Kidney (tissue), 13 donors: ENCODE measurements at regions not wholly inside any gene's neighbourhood (a gene's known extent, or its start where the extent isn't known, plus 50 kb on each side); places are given as distances from the start of the nearest gene placed in this dataset.

ENCODE experiments used
- DNase-seq, 5 donors: peaks; one replicate each; pipeline ENCODE4 v3.0.0-alpha.2; 2013 to 2020
- FAIRE-seq: peaks from 2 replicates; lab custom pipeline; 2012; peaks lifted over from hg19 to GRCh38; lab: Jason Lieb, UNC
- H3K27ac ChIP-seq, 2 donors: one replicate each; pipeline ENCODE4 v1.7.0; 2013; ENCODE audit warnings: low read depth in 2 of 2, low read length in 2 of 2, inconsistent platforms in 1 of 2
- H3K27me3 ChIP-seq: one replicate; pipeline ENCODE4 v1.7.1; 2013; ENCODE audit warnings: low read length, inconsistent platforms; ENCODE audit not compliant: control insufficient read depth, insufficient read depth
- H3K36me3 ChIP-seq, 3 donors: one replicate each; pipeline versions ENCODE4 v1.7.0 to v1.7.1; 2013; ENCODE audit warnings: low read length in 3 of 3, control low read depth in 1 of 3, inconsistent platforms in 1 of 3; ENCODE audit not compliant: insufficient read depth in 3 of 3, control insufficient read depth in 2 of 3
- H3K4me1 ChIP-seq, 3 donors: one replicate each; pipeline versions ENCODE4 v1.7.0 to v1.7.1; 2013; ENCODE audit warnings: low read length in 3 of 3, inconsistent platforms in 1 of 3, low read depth in 1 of 3; ENCODE audit not compliant: control insufficient read depth in 2 of 3, insufficient read depth in 2 of 3
- H3K4me3 ChIP-seq, 3 donors: one replicate each; pipeline versions ENCODE4 v1.7.0 to v1.8.1; 2013; ENCODE audit warnings: low read length in 3 of 3, control low read depth in 1 of 3, inconsistent platforms in 1 of 3
- H3K9ac ChIP-seq, 3 donors: one replicate each; pipeline versions ENCODE4 v1.7.0 to v1.7.1; 2013; ENCODE audit warnings: low read length in 3 of 3, control low read depth in 1 of 3, inconsistent platforms in 1 of 3
- H3K9me3 ChIP-seq, 3 donors: one replicate each; pipeline versions ENCODE4 v1.7.0 to v1.7.1; 2013; ENCODE audit warnings: low read length in 3 of 3, control low read depth in 1 of 3, inconsistent platforms in 1 of 3; ENCODE audit not compliant: control insufficient read depth in 2 of 3, insufficient read depth in 1 of 3
- CTCF ChIP-seq: IDR thresholded peaks from 3 replicates; pipeline ENCODE4 v1.5.1; 2012; ENCODE audit warnings: mild to moderate bottlenecking, moderate library complexity, borderline replicate concordance; ENCODE audit not compliant: insufficient read depth; ENCODE audit errors: extremely low read depth
- intact Hi-C: fragments of 100-400 bp; cut with DNase I; formaldehyde crosslinking; loops from one replicate; pipeline ENCODE4 v1.11.1; 2022
- donor health status: control.
- donor health status: control.
- donor health status: control.
- donor health status: control.
- donor health status: control.
- donor health status: DM: yes; HTN: yes; CAD: no.
- donor health status: Normal renal cell carcinoma (clear cell type).

- no peaks in the 10 kb centered on the region for H3K9me3 ChIP-seq
- no peak for TF ChIP-seq CTCF
- no peak overlapping the region for H3K9ac ChIP-seq
- FAIRE-seq, result no peak
- H3K4me1 ChIP-seq, result no peaks in the 10 kb centered on the region
- intact Hi-C loops, result no loop called here
- no peaks in the 10 kb centered on the region for H3K27me3 ChIP-seq
- H3K27ac ChIP-seq, result no peak overlapping the region
- no peak overlapping the region for H3K4me3 ChIP-seq
- H3K36me3 ChIP-seq, result no peaks in the 10 kb centered on the region
- DNase-seq, result no peak
These were observed 791.4 kb downstream of the MTRR start for GRCh38 chr5:8660133-8660893.

DNA sequence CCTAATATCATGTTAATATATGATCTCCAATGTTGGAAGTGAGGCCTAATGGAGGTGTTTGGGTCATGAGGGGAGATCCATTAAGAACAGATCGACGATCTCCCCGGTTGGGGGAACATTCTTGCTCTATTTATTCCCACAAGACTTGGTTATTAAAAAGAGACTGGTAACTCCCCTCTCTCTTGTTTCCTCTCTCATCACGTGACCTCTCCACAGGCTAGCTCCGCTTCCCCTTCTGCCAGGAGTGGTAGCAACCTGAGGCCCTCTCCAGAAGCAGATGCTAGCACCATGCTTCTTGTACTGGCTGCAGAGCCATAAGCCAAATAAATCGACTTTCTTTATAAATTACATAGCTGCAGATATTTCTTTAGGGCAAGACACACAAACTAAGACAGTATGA, 794.4 kb downstream of the MTRR start:
- H3K9me3 ChIP-seq, result no peaks in the 10 kb centered on the region
- H3K27me3 ChIP-seq, result no peaks in the 10 kb centered on the region
- no peak for DNase-seq
- no peak overlapping the region for H3K4me3 ChIP-seq
- intact Hi-C loops, result no loop called here
- no peak overlapping the region for H3K9ac ChIP-seq
- no peak for FAIRE-seq
- H3K27ac ChIP-seq, result no peak overlapping the region
- TF ChIP-seq CTCF, result no peak
- H3K36me3 ChIP-seq, result no peaks in the 10 kb centered on the region
- no peaks in the 10 kb centered on the region for H3K4me1 ChIP-seq

DNA sequence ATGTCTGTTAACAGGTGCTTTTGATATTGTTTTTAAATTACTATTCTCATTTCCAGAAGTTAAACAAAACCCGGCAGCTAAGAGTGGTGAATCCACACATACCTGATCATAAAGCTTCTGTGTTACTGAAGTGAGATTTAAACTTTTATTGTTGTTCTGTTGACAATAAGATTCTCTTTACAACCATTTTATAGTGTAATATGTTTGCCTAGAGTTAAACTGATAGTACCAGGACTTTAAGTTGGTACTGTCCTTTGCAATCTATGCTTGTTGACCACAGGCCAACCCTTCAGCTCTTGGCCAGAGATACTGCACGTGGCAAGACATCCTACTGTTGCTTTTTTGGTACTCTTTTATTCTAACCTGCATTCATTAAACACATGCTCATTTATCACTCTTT, 806.2 kb downstream of the MTRR start:
- DNase-seq (no peak), FAIRE-seq (no peak)
- Histone ChIP-seq H3K36me3 (no peaks in the 10 kb centered on the region), H3K27me3 (no peaks in the 10 kb centered on the region), H3K4me1 (no peaks in the 10 kb centered on the region), H3K9ac (no peak overlapping the region), H3K4me3 (no peak overlapping the region), H3K27ac (no peak overlapping the region), H3K9me3 (no peaks in the 10 kb centered on the region)
- intact Hi-C loops, result no loop called here
- TF ChIP-seq CTCF, result no peak

DNA sequence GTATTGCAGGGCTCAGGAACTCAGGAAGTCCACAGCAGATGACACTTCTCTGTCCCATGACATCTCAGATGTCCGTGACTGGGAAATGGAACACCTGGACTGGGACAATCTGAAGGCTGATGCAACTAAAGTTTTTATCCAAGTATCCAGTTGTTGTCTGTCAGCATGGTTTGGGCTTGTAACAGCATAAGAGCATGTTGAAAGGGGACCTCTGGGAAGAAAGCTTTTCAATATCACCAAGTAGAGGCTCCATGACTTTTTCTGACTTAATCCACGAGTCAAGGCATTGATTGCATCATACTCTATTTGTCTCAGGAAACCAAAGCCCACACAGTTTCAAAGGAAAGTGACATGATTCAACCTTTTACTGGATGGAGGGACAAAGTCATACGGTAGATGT, 807.7 kb downstream of the MTRR start:
- no peak overlapping the region for H3K27ac ChIP-seq
- TF ChIP-seq CTCF, result no peak
- DNase-seq, result peak in 1 of 5 donors; percentile 2
- intact Hi-C loops, result no loop called here
- H3K9me3 ChIP-seq, result no peaks in the 10 kb centered on the region
- no peak overlapping the region for H3K4me3 ChIP-seq
- no peak overlapping the region for H3K9ac ChIP-seq
- H3K4me1 ChIP-seq, result no peaks in the 10 kb centered on the region
- FAIRE-seq, result no peak
- no peaks in the 10 kb centered on the region for H3K36me3 ChIP-seq
- H3K27me3 ChIP-seq, result no peaks in the 10 kb centered on the region
